Astrocyte of the cerebellum (primary cell): ENCODE measurements at regions not wholly inside any gene's neighbourhood (a gene's known extent, or its start where the extent isn't known, plus 50 kb on each side); places are given as distances from the start of the nearest gene placed in this dataset.
"Not testable (repeated sequence)": the region's sequence is repeated elsewhere in the genome, so short reads cannot be mapped to it uniquely, and the experiment has no call there.

Source experiments
- DNase-seq: peaks from one replicate; pipeline ENCODE4 v3.0.0-alpha.2; 2011; ENCODE audit warnings: low read depth
- H3K4me3 ChIP-seq: 2 replicates; pipeline ENCODE4 v1.5.1; 2011; ENCODE audit warnings: mild to moderate bottlenecking, low read depth, low read length, moderate library complexity
- in situ Hi-C: cut with HindIII; loops from 2 replicates; pipeline ENCODE4 v1.10.0; 2017; ENCODE audit warnings: low sequenced_read_pairs
- TF ChIP-seq, protein P1 (sequence below): IDR thresholded peaks from 2 replicates; pipeline ENCODE4 v1.5.1; 2012; ENCODE audit warnings: low read length, low read depth, moderate library complexity, mild to moderate bottlenecking; ENCODE audit errors: missing control alignments

GRCh38 chr15:54803987-54804386 lies 392.8 kb downstream of the RSL24D1 start:
- in situ Hi-C loops, result no loop called here
- no peak overlapping the region for H3K4me3 ChIP-seq
- TF ChIP-seq, protein P1, sequence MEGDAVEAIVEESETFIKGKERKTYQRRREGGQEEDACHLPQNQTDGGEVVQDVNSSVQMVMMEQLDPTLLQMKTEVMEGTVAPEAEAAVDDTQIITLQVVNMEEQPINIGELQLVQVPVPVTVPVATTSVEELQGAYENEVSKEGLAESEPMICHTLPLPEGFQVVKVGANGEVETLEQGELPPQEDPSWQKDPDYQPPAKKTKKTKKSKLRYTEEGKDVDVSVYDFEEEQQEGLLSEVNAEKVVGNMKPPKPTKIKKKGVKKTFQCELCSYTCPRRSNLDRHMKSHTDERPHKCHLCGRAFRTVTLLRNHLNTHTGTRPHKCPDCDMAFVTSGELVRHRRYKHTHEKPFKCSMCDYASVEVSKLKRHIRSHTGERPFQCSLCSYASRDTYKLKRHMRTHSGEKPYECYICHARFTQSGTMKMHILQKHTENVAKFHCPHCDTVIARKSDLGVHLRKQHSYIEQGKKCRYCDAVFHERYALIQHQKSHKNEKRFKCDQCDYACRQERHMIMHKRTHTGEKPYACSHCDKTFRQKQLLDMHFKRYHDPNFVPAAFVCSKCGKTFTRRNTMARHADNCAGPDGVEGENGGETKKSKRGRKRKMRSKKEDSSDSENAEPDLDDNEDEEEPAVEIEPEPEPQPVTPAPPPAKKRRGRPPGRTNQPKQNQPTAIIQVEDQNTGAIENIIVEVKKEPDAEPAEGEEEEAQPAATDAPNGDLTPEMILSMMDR, result no peak
- DNase-seq, result no peak

DNA sequence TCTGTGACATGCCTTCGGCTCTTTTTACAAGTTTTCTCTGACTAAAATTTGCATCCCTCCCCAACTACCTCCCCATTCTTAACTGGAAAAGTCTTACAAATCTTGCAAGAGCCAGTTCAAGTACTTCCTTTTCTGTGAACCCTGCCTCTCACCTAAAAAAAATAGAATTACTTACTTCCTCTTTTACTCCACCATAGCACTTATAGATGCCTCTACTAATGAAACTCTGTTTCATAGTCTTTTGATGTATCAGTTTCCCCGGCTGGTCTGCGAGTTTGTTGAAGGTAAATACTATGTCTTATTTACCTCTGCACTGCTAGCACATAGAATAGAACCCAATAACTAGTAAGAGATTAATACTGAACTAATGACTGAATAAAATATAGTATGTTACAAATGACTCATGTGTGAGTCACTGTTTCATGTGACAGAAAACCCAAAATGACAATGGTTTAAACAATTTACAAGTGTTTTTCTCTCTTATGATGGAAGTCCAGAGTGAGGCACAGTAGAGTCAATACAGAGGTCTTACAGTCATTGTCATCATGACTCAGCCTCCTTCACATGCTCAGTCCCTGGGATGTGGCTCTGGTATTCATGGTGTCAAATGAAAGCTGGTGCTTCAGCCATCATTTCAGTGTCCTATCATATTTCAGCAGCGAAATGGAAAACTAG lies 393.5 kb downstream of the RSL24D1 start:
- in situ Hi-C loops, result no loop called here
- TF ChIP-seq, protein P1, result no peak
- no peak for DNase-seq
- H3K4me3 ChIP-seq, result no peak overlapping the region

GRCh38 chr15:54792526-54792925 lies 404.2 kb downstream of the RSL24D1 start:
- in situ Hi-C loops, result no loop called here
- H3K4me3 ChIP-seq, result no peak overlapping the region
- no peak for DNase-seq
- TF ChIP-seq, protein P1, result no peak

- DNase-seq, result no peak
- TF ChIP-seq, protein P1, result no peak
- H3K4me3 ChIP-seq, result no peak overlapping the region
- in situ Hi-C loops, result no loop called here
These were observed 406.0 kb downstream of the RSL24D1 start for GRCh38 chr15:54790693-54791092.

DNA sequence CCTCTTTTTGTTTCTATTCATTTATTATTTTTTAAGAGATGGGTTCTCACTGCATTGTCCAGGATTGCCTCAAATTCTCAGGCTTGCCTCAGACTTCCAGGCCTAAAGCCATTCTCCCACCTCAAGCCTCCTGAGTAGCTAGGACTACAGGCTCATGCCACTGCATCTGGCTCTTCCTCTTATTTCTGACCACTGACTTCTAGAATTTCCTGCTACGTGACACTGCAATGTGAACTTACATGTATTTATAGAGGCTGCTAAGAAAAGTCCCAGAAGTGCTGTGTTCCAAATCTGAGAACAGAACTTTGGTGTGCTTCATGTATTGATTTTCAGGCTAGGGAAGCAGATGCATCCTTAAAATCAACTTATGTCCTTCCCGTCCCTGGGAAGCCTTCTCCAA lies 407.4 kb downstream of the RSL24D1 start:
- no peak for DNase-seq
- TF ChIP-seq, protein P1, result no peak
- H3K4me3 ChIP-seq, result no peak overlapping the region
- in situ Hi-C loops, result no loop called here

- DNase-seq, in situ Hi-C loops, H3K4me3 ChIP-seq: not testable (repeated sequence)
These were observed 415.5 kb downstream of the RSL24D1 start for GRCh38 chr15:54781220-54781619.

GRCh38 chr15:54779271-54779670 lies 417.5 kb downstream of the RSL24D1 start:
- no peak overlapping the region for H3K4me3 ChIP-seq
- in situ Hi-C loops, result no loop called here
- TF ChIP-seq, protein P1, result no peak
- no peak for DNase-seq
